Ishikawa (cell line): ENCODE measurements at regions not wholly inside any gene's neighbourhood (a gene's known extent, or its start where the extent isn't known, plus 50 kb on each side); places are given as distances from the start of the nearest gene placed in this dataset.

ENCODE experiments used
- CEBPB ChIP-seq: IDR thresholded peaks from 2 replicates; pipeline ENCODE4 v1.6.1; 2012
- CREB1 ChIP-seq: IDR thresholded peaks from 2 replicates; pipeline ENCODE4 v1.6.1; 2012; ENCODE audit warnings: low read depth
- EGR1 ChIP-seq: IDR thresholded peaks from 2 replicates; pipeline ENCODE4 v1.6.1; 2012
- EP300 ChIP-seq: IDR thresholded peaks from 2 replicates; pipeline ENCODE4 v1.6.1; 2012; ENCODE audit warnings: borderline replicate concordance
- FOXM1 ChIP-seq: IDR thresholded peaks from 2 replicates; pipeline ENCODE4 v1.6.1; 2012; ENCODE audit warnings: low read depth, borderline replicate concordance
- MAX ChIP-seq: IDR thresholded peaks from 2 replicates; pipeline ENCODE4 v1.6.1; 2012
- NFIC ChIP-seq: IDR thresholded peaks from 2 replicates; pipeline ENCODE4 v1.6.1; 2012
- RAD21 ChIP-seq: IDR thresholded peaks from 2 replicates; pipeline ENCODE4 v1.6.1; 2012; ENCODE audit warnings: low read depth
- REST ChIP-seq: IDR thresholded peaks from 2 replicates; pipeline ENCODE4 v1.6.1; 2012; ENCODE audit warnings: low read depth, mild to moderate bottlenecking
- TAF1 ChIP-seq: IDR thresholded peaks from 2 replicates; pipeline ENCODE4 v1.6.1; 2012; ENCODE audit warnings: low read depth, mild to moderate bottlenecking
- TCF12 ChIP-seq: IDR thresholded peaks from 2 replicates; pipeline ENCODE4 v1.6.1; 2012; ENCODE audit warnings: low read depth
- TEAD4 ChIP-seq: IDR thresholded peaks from 2 replicates; pipeline ENCODE4 v1.6.1; 2012
- USF1 ChIP-seq: IDR thresholded peaks from 2 replicates; pipeline ENCODE4 v1.6.1; 2012
- YY1 ChIP-seq: IDR thresholded peaks from 2 replicates; pipeline ENCODE4 v1.6.1; 2012; ENCODE audit warnings: low read depth

DNA sequence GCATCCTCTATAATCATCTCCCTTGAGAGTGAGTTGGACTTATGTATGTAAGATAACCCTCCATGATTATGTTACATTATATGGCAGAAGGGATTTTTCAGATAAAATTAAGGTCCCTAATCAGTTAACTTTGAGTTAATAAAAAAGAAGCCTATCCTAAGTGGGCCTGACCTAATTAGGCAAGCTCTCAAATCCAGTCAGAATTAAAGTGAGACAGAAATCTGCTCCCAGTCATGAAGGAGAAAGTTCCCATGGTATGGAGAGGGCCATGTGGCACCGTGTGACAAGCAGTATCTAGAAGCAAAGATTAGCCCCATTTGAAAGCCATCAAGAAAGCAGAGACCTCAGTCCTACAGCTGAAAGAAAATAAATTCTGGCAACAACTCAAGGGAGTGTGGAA is 202.4 kb downstream of the PRELID2 start:
- TF ChIP-seq REST: no peak
- TF ChIP-seq TEAD4: no peak
- TF ChIP-seq TCF12: no peak
- no peak for TF ChIP-seq EP300
- TF ChIP-seq RAD21: no peak
- no peak for TF ChIP-seq TAF1
- TF ChIP-seq CEBPB: no peak
- no peak for TF ChIP-seq CREB1
- no peak for TF ChIP-seq MAX
- TF ChIP-seq NFIC: no peak
- no peak for TF ChIP-seq FOXM1
- TF ChIP-seq YY1: no peak
- no peak for TF ChIP-seq EGR1
- TF ChIP-seq USF1: no peak
